Endothelial cell (in vitro differentiated cells): ENCODE measurements at regions not wholly inside any gene's neighbourhood (a gene's known extent, or its start where the extent isn't known, plus 50 kb on each side); places are given as distances from the start of the nearest gene placed in this dataset.
"Not testable (repeated sequence)": the region's sequence is repeated elsewhere in the genome, so short reads cannot be mapped to it uniquely, and the experiment has no call there.

Experiments
- DNase-seq: peaks from one replicate; pipeline ENCODE4 v3.0.0; 2021; ENCODE audit warnings: low spot score
- H3K27ac Mint-ChIP-seq: one replicate; pipeline ENCODE4 v1.8.0; 2021; ENCODE audit warnings: mixed read lengths, inconsistent platforms; ENCODE audit not compliant: unreplicated experiment
- H3K27me3 Mint-ChIP-seq: one replicate; pipeline ENCODE4 v1.8.0; 2021; ENCODE audit warnings: mild to moderate bottlenecking, moderate library complexity, mixed read lengths, inconsistent platforms; ENCODE audit not compliant: unreplicated experiment
- H3K36me3 Mint-ChIP-seq: one replicate; pipeline ENCODE4 v1.8.0; 2021; ENCODE audit warnings: mild to moderate bottlenecking, low read depth, mixed read lengths, inconsistent platforms; ENCODE audit not compliant: unreplicated experiment
- H3K4me1 Mint-ChIP-seq: one replicate; pipeline ENCODE4 v1.8.0; 2021; ENCODE audit warnings: mild to moderate bottlenecking, mixed read lengths, inconsistent platforms; ENCODE audit not compliant: unreplicated experiment
- H3K4me3 Mint-ChIP-seq: one replicate; pipeline ENCODE4 v1.8.0; 2021; ENCODE audit warnings: mild to moderate bottlenecking, mixed read lengths, inconsistent platforms; ENCODE audit not compliant: unreplicated experiment
- H3K9me3 Mint-ChIP-seq: one replicate; pipeline ENCODE4 v1.8.0; 2021; ENCODE audit warnings: mixed read lengths, inconsistent platforms; ENCODE audit not compliant: unreplicated experiment
- TF ChIP-seq, protein P1 (sequence below): fragments of 200-600 bp; sonication (generic); IDR thresholded peaks from one replicate; pipeline ENCODE4 v1.5.0; 2021; ENCODE audit warnings: antibody characterized with exemption; ENCODE audit not compliant: unreplicated experiment

DNA sequence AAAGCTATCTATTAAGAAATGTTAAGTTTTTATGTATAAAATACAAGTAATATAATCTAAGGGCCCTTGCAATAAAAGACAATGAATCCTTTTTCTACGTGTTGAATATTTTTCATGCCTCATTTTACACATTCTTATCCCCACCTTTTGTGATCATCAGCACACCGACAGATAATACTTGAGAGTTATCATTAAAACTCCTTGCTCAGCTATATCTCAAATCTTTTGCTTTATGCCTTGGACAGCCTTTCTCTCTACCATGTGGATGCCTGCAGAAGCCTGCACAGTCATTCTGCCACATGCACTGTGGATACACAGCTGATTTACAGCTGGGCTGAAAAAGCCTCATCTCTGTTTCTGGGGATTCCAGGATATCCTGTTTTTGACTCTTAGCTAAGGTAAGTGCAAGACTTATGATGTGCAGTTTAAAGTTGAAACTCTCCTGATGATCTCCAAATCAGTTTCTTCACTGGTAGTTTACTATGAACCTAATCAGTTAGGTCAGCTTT lies 1565.1 kb downstream of the SI start:
- Mint-ChIP-seq H3K9me3 (no peaks in the 10 kb centered on the region), H3K27ac (no peak overlapping the region), H3K4me3 (no peak overlapping the region), H3K27me3 (peaks cover 2% of the 10 kb centered on the region), H3K4me1 (peaks cover 5% of the 10 kb centered on the region), H3K36me3 (no peaks in the 10 kb centered on the region)
- TF ChIP-seq, protein P1, sequence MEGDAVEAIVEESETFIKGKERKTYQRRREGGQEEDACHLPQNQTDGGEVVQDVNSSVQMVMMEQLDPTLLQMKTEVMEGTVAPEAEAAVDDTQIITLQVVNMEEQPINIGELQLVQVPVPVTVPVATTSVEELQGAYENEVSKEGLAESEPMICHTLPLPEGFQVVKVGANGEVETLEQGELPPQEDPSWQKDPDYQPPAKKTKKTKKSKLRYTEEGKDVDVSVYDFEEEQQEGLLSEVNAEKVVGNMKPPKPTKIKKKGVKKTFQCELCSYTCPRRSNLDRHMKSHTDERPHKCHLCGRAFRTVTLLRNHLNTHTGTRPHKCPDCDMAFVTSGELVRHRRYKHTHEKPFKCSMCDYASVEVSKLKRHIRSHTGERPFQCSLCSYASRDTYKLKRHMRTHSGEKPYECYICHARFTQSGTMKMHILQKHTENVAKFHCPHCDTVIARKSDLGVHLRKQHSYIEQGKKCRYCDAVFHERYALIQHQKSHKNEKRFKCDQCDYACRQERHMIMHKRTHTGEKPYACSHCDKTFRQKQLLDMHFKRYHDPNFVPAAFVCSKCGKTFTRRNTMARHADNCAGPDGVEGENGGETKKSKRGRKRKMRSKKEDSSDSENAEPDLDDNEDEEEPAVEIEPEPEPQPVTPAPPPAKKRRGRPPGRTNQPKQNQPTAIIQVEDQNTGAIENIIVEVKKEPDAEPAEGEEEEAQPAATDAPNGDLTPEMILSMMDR = no peak
- DNase-seq = no peak

DNA sequence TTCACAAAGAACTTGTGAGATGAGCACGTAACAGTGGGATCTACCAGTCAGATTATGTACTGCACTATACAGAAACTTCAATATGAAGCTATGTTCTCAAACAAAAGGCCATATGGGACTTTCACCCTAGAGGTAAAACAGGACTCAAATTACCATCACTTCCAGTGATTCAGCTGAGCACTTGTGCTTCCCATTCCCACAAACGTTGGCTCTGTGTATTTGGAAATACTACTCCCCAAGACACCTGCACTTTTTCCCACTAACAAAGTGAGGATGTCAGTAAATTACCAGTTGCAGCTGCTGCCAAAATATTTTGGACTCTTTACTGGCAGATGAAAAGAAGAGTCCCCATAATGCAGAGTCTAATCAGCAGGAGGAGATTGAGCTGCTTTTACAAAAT lies 1570.1 kb downstream of the SI start:
- no peak for DNase-seq
- Mint-ChIP-seq H3K9me3 (no peaks in the 10 kb centered on the region), H3K36me3 (no peaks in the 10 kb centered on the region), H3K27me3 (peaks cover 2% of the 10 kb centered on the region), H3K27ac (no peak overlapping the region), H3K4me1 (peaks cover 1% of the 10 kb centered on the region), H3K4me3 (no peak overlapping the region)
- TF ChIP-seq, protein P1 = no peak

DNA sequence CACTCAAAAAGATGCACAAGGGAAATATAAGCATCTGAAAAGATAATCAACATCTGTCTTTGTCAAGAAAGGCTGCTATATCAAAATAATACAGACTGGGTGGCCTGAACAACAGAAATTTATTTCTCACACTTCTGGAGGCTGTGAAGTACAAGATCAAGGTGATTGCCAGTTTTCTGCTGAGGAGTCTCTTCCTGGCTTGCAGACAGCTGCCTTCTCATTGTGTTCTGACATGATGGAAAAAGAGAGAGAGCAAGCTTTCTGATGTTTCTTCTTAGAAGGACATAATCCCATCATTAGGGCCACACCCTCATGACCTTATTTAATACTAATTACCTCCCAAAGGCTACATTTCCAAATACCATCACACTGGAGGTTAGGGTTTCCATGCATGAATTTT lies 1573.3 kb downstream of the SI start:
- Mint-ChIP-seq H3K4me1 (no peaks in the 10 kb centered on the region), H3K9me3 (no peaks in the 10 kb centered on the region), H3K27ac (no peak overlapping the region), H3K4me3 (no peak overlapping the region), H3K36me3 (no peaks in the 10 kb centered on the region), H3K27me3 (no peaks in the 10 kb centered on the region)
- TF ChIP-seq, protein P1 = no peak
- no peak for DNase-seq

DNA sequence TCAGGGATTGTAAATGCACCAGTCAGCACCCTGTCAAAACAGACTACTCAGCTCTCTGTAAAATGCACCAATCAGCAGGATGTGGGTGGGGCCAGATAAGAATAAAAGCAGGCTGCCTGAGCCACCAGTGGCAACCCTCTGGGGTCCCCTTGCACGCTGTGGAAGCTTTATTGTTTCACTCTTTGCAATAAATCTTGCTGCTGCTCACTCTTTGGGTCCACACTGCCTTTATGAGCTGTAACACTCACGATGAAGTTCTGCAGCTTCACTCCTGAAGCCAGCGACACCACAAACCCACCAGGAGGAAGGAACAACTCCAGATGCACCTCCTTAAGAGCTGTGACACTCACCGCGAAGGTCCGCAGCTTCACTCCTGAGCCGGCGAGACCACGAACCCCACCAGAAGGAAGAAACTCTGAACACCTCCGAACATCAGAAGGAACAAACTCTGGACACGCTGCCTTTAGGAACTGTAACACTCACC lies 1578.5 kb downstream of the SI start:
- H3K36me3 Mint-ChIP-seq, DNase-seq, H3K9me3 Mint-ChIP-seq, H3K27me3 Mint-ChIP-seq, H3K4me3 Mint-ChIP-seq, H3K27ac Mint-ChIP-seq, H3K4me1 Mint-ChIP-seq: not testable (repeated sequence)

DNA sequence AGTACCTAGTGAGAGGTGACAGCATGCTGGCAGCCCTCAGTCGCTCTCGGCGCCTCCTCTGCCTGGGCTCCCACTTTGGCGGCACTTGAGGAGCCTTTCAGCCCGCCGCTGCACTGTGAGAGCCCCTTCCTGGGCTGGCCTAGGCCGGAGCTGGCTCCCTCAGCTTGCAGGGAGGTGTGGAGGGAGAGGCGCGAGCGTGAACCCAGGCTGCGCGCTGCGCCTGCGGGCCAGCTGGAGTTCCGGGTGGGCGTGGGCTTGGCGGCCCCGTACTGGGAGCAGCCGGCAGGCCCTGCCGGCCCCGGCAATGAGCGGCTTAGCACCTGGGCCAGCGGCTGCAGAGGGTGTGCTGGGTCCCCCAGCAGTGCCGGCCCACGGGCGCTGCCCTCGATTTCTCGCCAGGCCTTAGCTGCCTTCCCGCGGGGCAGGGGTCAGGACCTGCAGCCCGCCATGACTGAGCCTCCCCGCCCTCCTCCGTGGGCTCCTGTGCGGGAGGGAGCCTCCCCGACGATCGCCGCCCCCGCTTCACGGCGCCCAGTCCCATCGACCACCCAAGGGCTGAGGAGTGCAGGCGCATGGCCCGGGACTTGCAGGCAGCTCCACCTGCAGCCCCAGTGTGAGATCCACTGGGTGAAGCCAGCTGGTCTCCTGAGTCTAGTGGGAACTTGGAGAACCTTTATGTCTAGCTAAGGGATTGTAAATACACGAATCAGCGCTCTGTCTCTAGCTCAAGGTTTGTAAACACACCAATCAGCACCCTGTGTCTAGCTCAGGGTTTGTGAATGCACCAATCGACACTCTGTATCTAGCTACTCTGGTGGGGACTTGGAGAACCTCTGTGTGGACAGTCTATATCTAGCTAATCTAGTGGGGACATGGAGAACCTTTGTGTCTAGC lies 1579.2 kb downstream of the SI start:
- not testable (repeated sequence) for H3K36me3 Mint-ChIP-seq, H3K27ac Mint-ChIP-seq, H3K4me1 Mint-ChIP-seq, H3K4me3 Mint-ChIP-seq, H3K27me3 Mint-ChIP-seq, H3K9me3 Mint-ChIP-seq, DNase-seq

DNA sequence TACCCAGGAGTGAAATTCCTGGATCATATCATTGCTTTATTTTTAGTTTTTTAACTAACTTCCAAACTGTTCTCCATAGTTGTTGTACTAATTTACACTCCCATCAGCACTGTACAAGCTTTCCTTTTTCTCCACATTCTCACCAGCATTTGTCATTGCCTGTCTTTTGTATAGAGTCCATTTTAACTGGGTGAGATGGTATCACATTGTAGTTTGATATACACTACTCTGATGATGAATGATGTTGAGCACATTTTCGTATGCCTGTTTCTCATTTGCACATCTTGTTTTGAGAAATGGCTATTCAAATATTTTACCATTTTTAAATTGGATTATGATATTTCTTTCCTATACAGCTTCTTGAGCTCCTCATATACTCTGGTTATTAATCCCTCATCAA lies 1586.6 kb downstream of the SI start:
- Mint-ChIP-seq H3K4me1 (no peaks in the 10 kb centered on the region), H3K9me3 (peaks cover 4% of the 10 kb centered on the region), H3K27me3 (peaks cover 1% of the 10 kb centered on the region), H3K36me3 (no peaks in the 10 kb centered on the region), H3K4me3 (no peak overlapping the region), H3K27ac (no peak overlapping the region)
- TF ChIP-seq, protein P1 = no peak
- no peak for DNase-seq
